DMS114 treated with DMSO at 0.1 percent for 48 hours (cell line): ENCODE measurements at regions not wholly inside any gene's neighbourhood (a gene's known extent, or its start where the extent isn't known, plus 50 kb on each side); places are given as distances from the start of the nearest gene placed in this dataset.

Experiments
- DNase-seq: peaks from one replicate; lab custom pipeline; 2025; ENCODE audit not compliant: unreplicated experiment; lab: John Stamatoyannopoulos, UW

- no peak for DNase-seq
Observed at GRCh38 chr2:67277450-67277849, 119.7 kb upstream of the ETAA1 start.

- no peak for DNase-seq
Observed at GRCh38 chr2:67281101-67281500, 116.0 kb upstream of the ETAA1 start.

GRCh38 chr2:67283641-67284040 is 113.5 kb upstream of the ETAA1 start:
- no peak for DNase-seq

- no peak for DNase-seq
Observed at GRCh38 chr2:67286981-67287759, 110.0 kb upstream of the ETAA1 start.

GRCh38 chr2:67289271-67289670 is 107.9 kb upstream of the ETAA1 start:
- no peak for DNase-seq

GRCh38 chr2:67289921-67290371 is 107.2 kb upstream of the ETAA1 start:
- no peak for DNase-seq

GRCh38 chr2:67290451-67291290 is 106.5 kb upstream of the ETAA1 start:
- DNase-seq, result no peak

GRCh38 chr2:67294218-67294617 is 102.9 kb upstream of the ETAA1 start:
- DNase-seq, result no peak

GRCh38 chr2:67295406-67295805 is 101.7 kb upstream of the ETAA1 start:
- DNase-seq, result no peak

GRCh38 chr2:67295851-67296250 is 101.3 kb upstream of the ETAA1 start:
- DNase-seq, result no peak

GRCh38 chr2:67304300-67304890 is 92.7 kb upstream of the ETAA1 start:
- DNase-seq, result no peak

GRCh38 chr2:67309281-67309680 is 87.9 kb upstream of the ETAA1 start:
- no peak for DNase-seq

GRCh38 chr2:67311536-67311935 is 85.6 kb upstream of the ETAA1 start:
- DNase-seq, result peak; percentile 16

GRCh38 chr2:67312871-67313270 is 84.3 kb upstream of the ETAA1 start:
- no peak for DNase-seq

- DNase-seq, result no peak
Observed at GRCh38 chr2:67313536-67313935, 83.6 kb upstream of the ETAA1 start.

GRCh38 chr2:67318031-67318430 is 79.1 kb upstream of the ETAA1 start:
- DNase-seq, result no peak

GRCh38 chr2:67318563-67318962 is 78.6 kb upstream of the ETAA1 start:
- no peak for DNase-seq

GRCh38 chr2:67318993-67319481 is 78.1 kb upstream of the ETAA1 start:
- no peak for DNase-seq

- no peak for DNase-seq
Observed at GRCh38 chr2:67320861-67321587, 76.1 kb upstream of the ETAA1 start.

- DNase-seq, result no peak
Observed at GRCh38 chr2:67321588-67321903, 75.6 kb upstream of the ETAA1 start.

- peak; percentile 35 for DNase-seq
Observed at GRCh38 chr2:67322353-67323001, 74.7 kb upstream of the ETAA1 start.
